ENCODE measurements at regions not wholly inside any gene's neighbourhood (a gene's known extent, or its start where the extent isn't known, plus 50 kb on each side); places are given as distances from the start of the nearest gene placed in this dataset.

GRCh38 chr3:148466143-148466542, 231.6 kb upstream of the AGTR1 start:
- ATAC-seq, result no peak
- WGBS, 2 donors (ENCODE audit: low coverage in 1 of 2), result 55 to 75% methylated on average over 2 of the region's 2 CpGs
- no peak for TF ChIP-seq EP300 (IDR thresholded peaks at IDR 0.05)
- no peak for TF ChIP-seq POLR2A (IDR thresholded peaks at IDR 0.05)
- TF ChIP-seq CTCF (IDR thresholded peaks at IDR 0.05), result no peak
- no peak for TF ChIP-seq POLR2AphosphoS5 (IDR thresholded peaks at IDR 0.05)
- no peaks in the 10 kb centered on the region for H3K27me3 ChIP-seq
- H3K36me3 ChIP-seq, result no peaks in the 10 kb centered on the region
- no peak overlapping the region for H3K27ac ChIP-seq
- H3K9me3 ChIP-seq, result no peaks in the 10 kb centered on the region
- H3K4me3 ChIP-seq, result no peak overlapping the region
- peaks cover 0 to 3% (median 0%) of the 10 kb centered on the region in 3 donors for H3K4me1 ChIP-seq

- Histone ChIP-seq H3K4me1 (peaks cover 0 to 3% (median 0%) of the 10 kb centered on the region in 3 donors), H3K4me3 (no peak overlapping the region), H3K36me3 (no peaks in the 10 kb centered on the region), H3K27me3 (no peaks in the 10 kb centered on the region), H3K9me3 (no peaks in the 10 kb centered on the region), H3K27ac (no peak overlapping the region)
- ATAC-seq, result no peak
- TF ChIP-seq EP300 (IDR thresholded peaks at IDR 0.05) (no peak), POLR2A (IDR thresholded peaks at IDR 0.05) (no peak)
Measured at GRCh38 chr3:148466980-148467740, 230.5 kb upstream of the AGTR1 start.

- Histone ChIP-seq H3K36me3 (no peaks in the 10 kb centered on the region), H3K4me1 (no peaks in the 10 kb centered on the region), H3K9me3 (peaks cover 0 to 9% (median 0%) of the 10 kb centered on the region in 3 donors), H3K27ac (no peak overlapping the region), H3K27me3 (no peaks in the 10 kb centered on the region), H3K4me3 (no peak overlapping the region)
- no peak for ATAC-seq
- 86 to 100% methylated on average over 2 of the region's 2 CpGs for WGBS, 2 donors (ENCODE audit: low coverage in 1 of 2)
- TF ChIP-seq EP300 (IDR thresholded peaks at IDR 0.05) (no peak), CTCF (IDR thresholded peaks at IDR 0.05) (no peak), POLR2AphosphoS5 (IDR thresholded peaks at IDR 0.05) (no peak), POLR2A (IDR thresholded peaks at IDR 0.05) (no peak)
Measured at GRCh38 chr3:148477375-148477774, 220.3 kb upstream of the AGTR1 start.

- ATAC-seq, result no peak
- 77 to 81% methylated on average over 3 of the region's 3 CpGs for WGBS, 2 donors (ENCODE audit: low coverage in 1 of 2)
- TF ChIP-seq CTCF (IDR thresholded peaks at IDR 0.05) (no peak), EP300 (IDR thresholded peaks at IDR 0.05) (no peak), POLR2AphosphoS5 (IDR thresholded peaks at IDR 0.05) (no peak), POLR2A (IDR thresholded peaks at IDR 0.05) (no peak)
Measured at GRCh38 chr3:148493631-148494030, 204.1 kb upstream of the AGTR1 start.

GRCh38 chr3:148494451-148494850, 203.3 kb upstream of the AGTR1 start:
- no peaks in the 10 kb centered on the region for H3K9me3 ChIP-seq
- H3K4me1 ChIP-seq, result no peaks in the 10 kb centered on the region
- no peak for ATAC-seq
- no peaks in the 10 kb centered on the region for H3K36me3 ChIP-seq
- no peak for TF ChIP-seq POLR2A (IDR thresholded peaks at IDR 0.05)
- TF ChIP-seq CTCF (IDR thresholded peaks at IDR 0.05), result no peak
- TF ChIP-seq POLR2AphosphoS5 (IDR thresholded peaks at IDR 0.05), result no peak
- no peak for TF ChIP-seq EP300 (IDR thresholded peaks at IDR 0.05)
- no peak overlapping the region for H3K4me3 ChIP-seq
- H3K27me3 ChIP-seq, result no peaks in the 10 kb centered on the region
- H3K27ac ChIP-seq, result no peak overlapping the region
- WGBS, 2 donors (ENCODE audit: low coverage in 1 of 2), result 54 to 100% methylated on average over 1 of the region's 1 CpG

More at GRCh38 chr3:148493631-148494030, 204.1 kb upstream of the AGTR1 start:
- Histone ChIP-seq H3K4me1 (no peaks in the 10 kb centered on the region), H3K27ac (no peak overlapping the region), H3K9me3 (no peaks in the 10 kb centered on the region), H3K36me3 (no peaks in the 10 kb centered on the region), H3K27me3 (no peaks in the 10 kb centered on the region), H3K4me3 (no peak overlapping the region)

Data from gastroesophageal sphincter (tissue), 4 donors.